ENCODE measurements at regions not wholly inside any gene's neighbourhood (a gene's known extent, or its start where the extent isn't known, plus 50 kb on each side); places are given as distances from the start of the nearest gene placed in this dataset.

GRCh38 chr18:23350188-23350587 lies 102.9 kb upstream of the RIOK3 start:
- DNase-seq: no peak

- DNase-seq: no peak
These were observed 101.6 kb upstream of the RIOK3 start for GRCh38 chr18:23351521-23351920.

- DNase-seq: no peak
These were observed 101.0 kb upstream of the RIOK3 start for GRCh38 chr18:23352042-23352441.

- DNase-seq: no peak
These were observed 99.6 kb upstream of the RIOK3 start for GRCh38 chr18:23353459-23353858.

GRCh38 chr18:23354625-23355024 lies 98.5 kb upstream of the RIOK3 start:
- DNase-seq: no peak

- DNase-seq: no peak
These were observed 97.9 kb upstream of the RIOK3 start for GRCh38 chr18:23355206-23355605.

- no peak for DNase-seq
These were observed 96.7 kb upstream of the RIOK3 start for GRCh38 chr18:23356424-23356823.

GRCh38 chr18:23356915-23357601 lies 96.0 kb upstream of the RIOK3 start:
- no peak for DNase-seq

- no peak for DNase-seq
These were observed 95.0 kb upstream of the RIOK3 start for GRCh38 chr18:23357996-23358594.

- no peak for DNase-seq
These were observed 93.7 kb upstream of the RIOK3 start for GRCh38 chr18:23359421-23359820.

- DNase-seq: no peak
These were observed 89.1 kb upstream of the RIOK3 start for GRCh38 chr18:23363865-23364570.

GRCh38 chr18:23365602-23366001 lies 87.5 kb upstream of the RIOK3 start:
- DNase-seq: no peak

- no peak for DNase-seq
These were observed 83.8 kb upstream of the RIOK3 start for GRCh38 chr18:23369266-23369665.

GRCh38 chr18:23373570-23373969 lies 79.5 kb upstream of the RIOK3 start:
- DNase-seq: no peak

GRCh38 chr18:23377669-23378301 lies 75.3 kb upstream of the RIOK3 start:
- no peak for DNase-seq

- no peak for DNase-seq
These were observed 74.8 kb upstream of the RIOK3 start for GRCh38 chr18:23378302-23378686.

GRCh38 chr18:23380001-23380550 lies 73.0 kb upstream of the RIOK3 start:
- DNase-seq: no peak

- DNase-seq: no peak
These were observed 72.3 kb upstream of the RIOK3 start for GRCh38 chr18:23380817-23381216.

GRCh38 chr18:23383494-23383893 lies 69.6 kb upstream of the RIOK3 start:
- DNase-seq: no peak

- DNase-seq: no peak
These were observed 68.0 kb upstream of the RIOK3 start for GRCh38 chr18:23384778-23385736.

GRCh38 chr18:23386317-23386716 lies 66.8 kb upstream of the RIOK3 start:
- no peak for DNase-seq

GRCh38 chr18:23387265-23387664 lies 65.8 kb upstream of the RIOK3 start:
- no peak for DNase-seq
